Duodenal mucosa (tissue), 2 donors: ENCODE measurements at regions not wholly inside any gene's neighbourhood (a gene's known extent, or its start where the extent isn't known, plus 50 kb on each side); places are given as distances from the start of the nearest gene placed in this dataset.

Experiments
- H3K27ac ChIP-seq: one replicate; pipeline ENCODE4 v1.7.0; 2013; ENCODE audit warnings: low read depth, low read length
- H3K27me3 ChIP-seq, 2 donors: one replicate each; pipeline ENCODE4 v1.7.0; 2013; ENCODE audit warnings: low read length in 2 of 2, control low read depth in 1 of 2; ENCODE audit not compliant: insufficient read depth in 2 of 2, control insufficient read depth in 1 of 2
- H3K36me3 ChIP-seq, 2 donors: one replicate each; pipeline ENCODE4 v1.7.0; 2013; ENCODE audit warnings: low read length in 2 of 2, control low read depth in 1 of 2; ENCODE audit not compliant: insufficient read depth in 2 of 2, control insufficient read depth in 1 of 2
- H3K4me1 ChIP-seq, 2 donors: one replicate each; pipeline ENCODE4 v1.7.0; 2013; ENCODE audit warnings: low read length in 2 of 2, control low read depth in 1 of 2; ENCODE audit not compliant: insufficient read depth in 2 of 2, control insufficient read depth in 1 of 2
- H3K4me3 ChIP-seq, 2 donors: one replicate each; pipeline ENCODE4 v1.7.0; 2013; ENCODE audit warnings: low read length in 2 of 2, low read depth in 1 of 2
- H3K9ac ChIP-seq, 2 donors: one replicate each; pipeline ENCODE4 v1.7.0; 2013; ENCODE audit warnings: low read length in 2 of 2, low read depth in 1 of 2
- H3K9me3 ChIP-seq, 2 donors: one replicate each; pipeline ENCODE4 v1.7.0; 2013; ENCODE audit warnings: low read length in 2 of 2, control low read depth in 1 of 2; ENCODE audit not compliant: control insufficient read depth in 1 of 2

- H3K27me3 ChIP-seq: peaks cover 0 to 6% of the 10 kb centered on the region in 2 donors
Measured at GRCh38 chr10:129389194-129389593, 77.8 kb upstream of the MGMT start.

DNA sequence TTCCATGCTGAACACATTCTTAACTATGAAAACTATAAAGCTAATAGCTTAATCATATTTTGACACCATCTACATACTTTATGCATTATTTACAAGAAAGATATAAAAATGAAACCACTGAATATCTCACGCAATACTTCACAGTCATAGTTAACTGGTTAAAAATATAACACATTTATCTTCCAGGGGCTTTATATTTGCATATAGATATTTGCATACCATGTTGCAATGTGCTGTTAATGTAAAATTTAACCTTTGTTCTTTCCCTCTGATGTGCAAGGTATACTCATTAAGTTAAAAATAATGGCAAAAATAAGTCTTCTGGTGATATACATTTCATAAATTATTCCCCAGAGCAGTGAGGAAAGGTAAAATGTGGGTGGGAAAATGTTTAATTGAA is 76.9 kb upstream of the MGMT start:
- no peaks in the 10 kb centered on the region for H3K36me3 ChIP-seq
- no peaks in the 10 kb centered on the region for H3K4me1 ChIP-seq
- no peak overlapping the region for H3K27ac ChIP-seq
- peaks cover 0 to 6% of the 10 kb centered on the region in 2 donors for H3K27me3 ChIP-seq
- no peak overlapping the region for H3K4me3 ChIP-seq
- no peak overlapping the region for H3K9ac ChIP-seq
- H3K9me3 ChIP-seq: no peaks in the 10 kb centered on the region

More at GRCh38 chr10:129389194-129389593, 77.8 kb upstream of the MGMT start:
- Histone ChIP-seq H3K27ac (no peak overlapping the region), H3K4me3 (no peak overlapping the region), H3K9me3 (no peaks in the 10 kb centered on the region), H3K36me3 (no peaks in the 10 kb centered on the region), H3K4me1 (no peaks in the 10 kb centered on the region), H3K9ac (no peak overlapping the region)

DNA sequence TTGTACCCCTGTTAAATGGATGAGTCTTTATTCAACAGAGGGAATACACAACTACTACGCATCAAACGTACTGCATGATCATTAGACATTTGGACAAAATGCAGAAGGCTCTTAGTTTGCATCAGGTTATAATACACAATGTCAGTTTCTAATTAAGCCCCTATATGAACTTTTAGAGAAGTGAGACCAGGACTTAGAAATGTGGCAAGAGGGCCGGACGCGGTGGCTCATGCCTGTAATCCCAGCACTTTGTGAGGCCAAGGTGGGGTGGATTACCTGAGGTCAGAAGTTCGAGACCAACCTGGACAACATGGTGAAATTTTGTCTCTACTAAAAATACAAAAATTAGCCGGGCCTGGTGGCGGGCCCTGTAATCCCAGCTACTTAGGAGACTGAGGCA is 76.3 kb upstream of the MGMT start:
- Histone ChIP-seq H3K4me3 (no peak overlapping the region), H3K27ac (no peak overlapping the region), H3K9ac (no peak overlapping the region), H3K4me1 (no peaks in the 10 kb centered on the region), H3K27me3 (peaks cover 0 to 6% of the 10 kb centered on the region in 2 donors), H3K9me3 (no peaks in the 10 kb centered on the region), H3K36me3 (no peaks in the 10 kb centered on the region)

DNA sequence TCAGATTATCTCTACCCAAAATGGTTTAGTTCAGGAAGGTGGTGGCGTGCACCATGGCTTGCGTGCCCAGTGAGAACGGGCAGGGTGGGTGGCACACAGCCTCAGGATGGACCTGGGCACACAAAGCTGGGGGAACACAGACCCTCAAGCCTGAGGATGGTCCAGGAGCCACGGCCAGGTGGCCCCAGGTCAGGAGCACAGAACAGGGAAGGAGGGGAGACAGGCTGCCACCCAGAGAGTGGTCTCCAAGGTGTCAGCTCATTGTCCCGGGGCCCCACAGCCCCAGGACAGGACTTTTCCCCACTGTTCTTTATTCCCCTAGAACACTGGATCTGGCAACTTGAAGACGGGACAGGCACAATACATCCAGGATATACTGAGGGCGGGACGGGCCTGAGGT is 75.6 kb upstream of the MGMT start:
- no peaks in the 10 kb centered on the region for H3K9me3 ChIP-seq
- H3K36me3 ChIP-seq: no peaks in the 10 kb centered on the region
- no peak overlapping the region for H3K4me3 ChIP-seq
- H3K27me3 ChIP-seq: peaks cover 0 to 6% of the 10 kb centered on the region in 2 donors
- H3K4me1 ChIP-seq: no peaks in the 10 kb centered on the region
- H3K27ac ChIP-seq: no peak overlapping the region
- H3K9ac ChIP-seq: no peak overlapping the region

DNA sequence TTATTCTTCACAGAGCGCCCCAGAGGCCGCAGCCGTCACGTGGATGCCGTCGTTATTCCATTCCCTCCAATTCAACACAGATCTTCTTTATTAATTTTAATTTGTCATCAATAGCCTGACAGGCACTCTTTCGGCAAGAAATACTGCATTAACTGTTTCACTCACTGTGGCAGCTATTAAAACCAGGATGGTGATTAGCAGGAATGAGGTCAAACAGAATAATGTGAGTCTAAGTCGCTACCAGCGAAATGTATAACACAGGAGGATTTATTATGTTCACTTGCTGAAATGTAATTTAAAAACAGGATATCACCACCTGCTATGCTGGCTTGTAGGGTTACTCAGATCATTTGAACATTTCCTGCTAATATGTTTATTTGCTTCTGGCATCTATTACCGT is 74.2 kb upstream of the MGMT start:
- Histone ChIP-seq H3K36me3 (no peaks in the 10 kb centered on the region), H3K4me1 (no peaks in the 10 kb centered on the region), H3K9me3 (no peaks in the 10 kb centered on the region), H3K27ac (no peak overlapping the region), H3K27me3 (peaks cover 0 to 6% of the 10 kb centered on the region in 2 donors), H3K4me3 (no peak overlapping the region), H3K9ac (no peak overlapping the region)

- Histone ChIP-seq H3K9me3 (no peaks in the 10 kb centered on the region), H3K4me1 (no peaks in the 10 kb centered on the region)
Measured at GRCh38 chr10:129393812-129394211, 73.2 kb upstream of the MGMT start.

GRCh38 chr10:129394518-129395328 is 72.3 kb upstream of the MGMT start:
- H3K36me3 ChIP-seq: no peaks in the 10 kb centered on the region
- no peaks in the 10 kb centered on the region for H3K9me3 ChIP-seq
- no peak overlapping the region for H3K4me3 ChIP-seq
- H3K4me1 ChIP-seq: no peaks in the 10 kb centered on the region
- H3K27ac ChIP-seq: no peak overlapping the region
- H3K27me3 ChIP-seq: peaks cover 0 to 6% of the 10 kb centered on the region in 2 donors
- H3K9ac ChIP-seq: no peak overlapping the region

More at GRCh38 chr10:129393812-129394211, 73.2 kb upstream of the MGMT start:
- Histone ChIP-seq H3K27me3 (peaks cover 0 to 6% of the 10 kb centered on the region in 2 donors), H3K4me3 (no peak overlapping the region), H3K27ac (no peak overlapping the region), H3K36me3 (no peaks in the 10 kb centered on the region), H3K9ac (no peak overlapping the region)

GRCh38 chr10:129396021-129396722 is 70.9 kb upstream of the MGMT start:
- H3K4me1 ChIP-seq: no peaks in the 10 kb centered on the region
- no peaks in the 10 kb centered on the region for H3K36me3 ChIP-seq
- no peak overlapping the region for H3K9ac ChIP-seq
- no peaks in the 10 kb centered on the region for H3K9me3 ChIP-seq
- no peak overlapping the region for H3K4me3 ChIP-seq
- H3K27ac ChIP-seq: no peak overlapping the region
- peaks cover 0 to 6% of the 10 kb centered on the region in 2 donors for H3K27me3 ChIP-seq

DNA sequence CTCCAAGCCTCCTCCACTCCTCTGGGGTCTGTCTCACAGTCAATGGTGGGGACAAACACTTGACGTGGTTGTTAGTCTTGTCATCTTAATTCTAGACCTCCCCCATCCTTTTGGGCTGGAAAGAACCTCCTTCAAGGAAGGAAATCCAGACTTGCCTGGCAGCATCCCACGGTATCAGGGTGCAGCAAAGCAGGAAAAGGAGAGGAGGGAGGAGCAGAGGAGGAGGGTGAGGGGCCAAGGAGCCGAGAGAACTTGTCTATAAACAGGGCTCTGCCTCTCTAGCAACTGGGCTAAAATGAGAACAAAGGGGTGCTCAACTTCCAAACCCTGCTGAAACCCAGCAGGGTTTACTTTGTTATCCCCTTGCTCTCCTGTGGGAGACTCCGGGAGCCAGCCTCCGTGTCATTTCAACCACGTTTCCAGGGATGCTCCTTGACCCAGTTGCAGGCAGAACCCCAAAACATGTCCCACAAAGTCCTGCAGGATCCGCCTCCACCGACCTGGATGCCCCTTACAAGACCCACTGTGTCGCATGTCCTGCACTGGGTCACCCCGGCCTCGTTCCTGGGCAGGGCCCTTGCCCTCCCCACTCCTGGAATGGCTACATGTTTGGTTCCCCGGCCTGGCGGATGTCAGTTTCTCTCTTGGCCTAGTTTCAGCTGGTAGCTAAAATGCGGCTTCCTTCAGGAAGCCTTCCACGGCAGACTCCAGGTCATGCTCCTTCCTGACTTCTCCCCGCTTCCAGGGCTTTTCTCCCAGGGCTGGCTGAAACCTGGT is 69.7 kb upstream of the MGMT start:
- H3K9me3 ChIP-seq: no peaks in the 10 kb centered on the region
- H3K9ac ChIP-seq: no peak overlapping the region
- H3K36me3 ChIP-seq: no peaks in the 10 kb centered on the region
- H3K4me1 ChIP-seq: no peaks in the 10 kb centered on the region
- no peak overlapping the region for H3K27ac ChIP-seq
- H3K27me3 ChIP-seq: peaks cover 0 to 6% of the 10 kb centered on the region in 2 donors
- no peak overlapping the region for H3K4me3 ChIP-seq

DNA sequence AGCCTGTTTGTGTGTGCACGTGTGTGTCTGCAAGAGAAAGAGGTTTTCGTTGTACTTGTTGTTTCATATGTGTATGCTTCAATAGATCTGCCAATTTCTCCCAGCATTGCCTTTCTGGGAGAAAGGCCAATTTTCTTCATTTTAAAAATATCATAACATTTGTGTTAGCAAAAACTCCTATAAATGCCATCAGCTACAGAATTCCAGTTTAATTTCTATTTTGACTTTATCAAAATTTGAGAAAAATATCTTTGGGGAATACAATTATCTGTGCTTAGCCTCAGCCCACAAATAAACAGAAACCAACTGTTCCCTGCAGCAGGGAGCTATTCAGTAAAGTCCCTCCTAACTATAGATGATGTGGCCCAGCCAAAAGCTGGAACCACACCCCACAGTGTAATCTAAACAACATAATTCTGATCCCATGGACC is 68.3 kb upstream of the MGMT start:
- Histone ChIP-seq H3K4me3 (no peak overlapping the region), H3K27ac (no peak overlapping the region), H3K27me3 (no peaks in the 10 kb centered on the region), H3K9ac (no peak overlapping the region), H3K36me3 (no peaks in the 10 kb centered on the region), H3K9me3 (no peaks in the 10 kb centered on the region), H3K4me1 (no peaks in the 10 kb centered on the region)
